PC-3 (cell line): ENCODE measurements at regions not wholly inside any gene's neighbourhood (a gene's known extent, or its start where the extent isn't known, plus 50 kb on each side); places are given as distances from the start of the nearest gene placed in this dataset.

Experiments used
- EZH2 ChIP-seq: fragments of 300-600 bp; sonication (generic); IDR thresholded peaks from one replicate; pipeline ENCODE4 v1.6.1; 2017; ENCODE audit warnings: antibody characterized with exemption, mild to moderate bottlenecking, low read length; ENCODE audit not compliant: unreplicated experiment
- TF ChIP-seq, protein P1 (sequence below): fragments of 300-600 bp; sonication (generic); conservative IDR thresholded peaks from 2 replicates; pipeline ENCODE4 v1.5.1; 2017; ENCODE audit warnings: antibody characterized with exemption, low read depth, mild to moderate bottlenecking, low read length

DNA sequence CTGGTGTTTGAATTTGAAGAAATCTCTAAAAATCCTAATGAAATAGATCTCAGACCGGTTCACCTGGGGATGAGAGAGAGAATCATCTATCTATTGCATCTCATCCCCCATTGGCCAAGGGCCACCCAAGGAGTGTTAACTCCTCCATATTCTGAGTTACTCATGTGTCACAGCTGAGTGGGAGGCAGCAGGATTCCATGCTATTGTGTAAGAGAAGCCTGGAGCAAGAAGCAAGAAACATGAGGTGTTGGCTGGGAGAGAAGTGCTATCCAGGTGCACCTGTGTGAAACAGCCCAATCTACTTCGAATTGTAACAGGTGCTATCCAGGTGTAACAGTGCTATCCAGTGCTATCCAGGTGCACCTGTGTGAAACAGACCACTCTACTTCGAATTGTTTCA lies 150.3 kb upstream of the MAOA start:
- TF ChIP-seq, protein P1, sequence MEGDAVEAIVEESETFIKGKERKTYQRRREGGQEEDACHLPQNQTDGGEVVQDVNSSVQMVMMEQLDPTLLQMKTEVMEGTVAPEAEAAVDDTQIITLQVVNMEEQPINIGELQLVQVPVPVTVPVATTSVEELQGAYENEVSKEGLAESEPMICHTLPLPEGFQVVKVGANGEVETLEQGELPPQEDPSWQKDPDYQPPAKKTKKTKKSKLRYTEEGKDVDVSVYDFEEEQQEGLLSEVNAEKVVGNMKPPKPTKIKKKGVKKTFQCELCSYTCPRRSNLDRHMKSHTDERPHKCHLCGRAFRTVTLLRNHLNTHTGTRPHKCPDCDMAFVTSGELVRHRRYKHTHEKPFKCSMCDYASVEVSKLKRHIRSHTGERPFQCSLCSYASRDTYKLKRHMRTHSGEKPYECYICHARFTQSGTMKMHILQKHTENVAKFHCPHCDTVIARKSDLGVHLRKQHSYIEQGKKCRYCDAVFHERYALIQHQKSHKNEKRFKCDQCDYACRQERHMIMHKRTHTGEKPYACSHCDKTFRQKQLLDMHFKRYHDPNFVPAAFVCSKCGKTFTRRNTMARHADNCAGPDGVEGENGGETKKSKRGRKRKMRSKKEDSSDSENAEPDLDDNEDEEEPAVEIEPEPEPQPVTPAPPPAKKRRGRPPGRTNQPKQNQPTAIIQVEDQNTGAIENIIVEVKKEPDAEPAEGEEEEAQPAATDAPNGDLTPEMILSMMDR = no peak
- no peak for TF ChIP-seq EZH2
